HEK293 (cell line): ENCODE measurements at regions not wholly inside any gene's neighbourhood (a gene's known extent, or its start where the extent isn't known, plus 50 kb on each side); places are given as distances from the start of the nearest gene placed in this dataset.

Experiments used
- CTCF ChIA-PET: fragments of 350-600 bp; formaldehyde crosslinking; extraction: SDS; loops from one replicate; lab custom pipeline; 2021; ENCODE audit warnings: antibody characterized with exemption; lab: Yijun Ruan, JAX
- POLR2A ChIA-PET: fragments of 300-600 bp; formaldehyde crosslinking; extraction: SDS; loops from one replicate; lab custom pipeline; 2020; ENCODE audit warnings: antibody characterized with exemption, inconsistent platforms; lab: Yijun Ruan, JAX
- H3K27ac ChIP-seq: fragments of 200-500 bp; sonication (Bioruptor generic); 2 replicates; pipeline ENCODE4 v1.5.1; 2014; ENCODE audit warnings: low read depth, low read length, control low read depth, inconsistent platforms; ENCODE audit errors: extremely low read depth
- H3K36me3 ChIP-seq, 2 experiments: fragments of 200-500 bp in 1 of 2; sonication (Bioruptor generic) in 1 of 2; 1 replicate in 1 of 2; 2 replicates in 1 of 2; pipeline ENCODE4 v1.5.1; 2014 to 2017; ENCODE audit warnings: inconsistent platforms in 2 of 2, low read length in 2 of 2; ENCODE audit not compliant: control insufficient read depth in 2 of 2, insufficient read depth in 1 of 2
- H3K4me1 ChIP-seq: fragments of 200-500 bp; sonication (Bioruptor generic); 2 replicates; pipeline ENCODE4 v1.5.1; 2014; ENCODE audit warnings: mild to moderate bottlenecking, low read length, inconsistent platforms; ENCODE audit not compliant: control insufficient read depth, insufficient read depth
- H3K4me3 ChIP-seq: 2 replicates; pipeline ENCODE4 v1.5.1; 2011; ENCODE audit warnings: low read depth, mild to moderate bottlenecking, control low read depth, low read length, moderate library complexity
- H3K9me3 ChIP-seq: fragments of 200-500 bp; sonication (Bioruptor generic); 2 replicates; pipeline ENCODE4 v1.5.1; 2014; ENCODE audit warnings: low read depth, low read length, inconsistent platforms; ENCODE audit not compliant: control insufficient read depth, insufficient read depth
- BCL11B ChIP-seq: fragments of 450-650 bp; formaldehyde crosslinking; IDR thresholded peaks from 2 replicates; pipeline ENCODE4 v1.5.1; 2016; ENCODE audit warnings: low read depth, missing biosample characterization, missing genetic modification characterization
- TRIM28 ChIP-seq: IDR thresholded peaks from 2 replicates; pipeline ENCODE4 v1.6.1; 2011; ENCODE audit warnings: low read length, control low read depth, borderline replicate concordance
- ZBTB8A ChIP-seq: fragments of 450-650 bp; formaldehyde crosslinking; IDR thresholded peaks from 2 replicates; pipeline ENCODE4 v1.5.1; 2016; ENCODE audit warnings: missing biosample characterization, missing genetic modification characterization
- ZNF121 ChIP-seq: fragments of 450-650 bp; formaldehyde crosslinking; IDR thresholded peaks from 2 replicates; pipeline ENCODE4 v1.5.1; 2016; ENCODE audit warnings: missing biosample characterization, missing genetic modification characterization
- ZNF132 ChIP-seq: fragments of 450-650 bp; formaldehyde crosslinking; IDR thresholded peaks from 2 replicates; pipeline ENCODE4 v1.5.1; 2017; ENCODE audit warnings: missing biosample characterization, missing genetic modification characterization, borderline replicate concordance
- ZNF133 ChIP-seq: fragments of 450-650 bp; formaldehyde crosslinking; IDR thresholded peaks from 2 replicates; pipeline ENCODE4 v1.5.1; 2016; ENCODE audit warnings: missing biosample characterization, missing genetic modification characterization
- ZNF146 ChIP-seq: fragments of 450-650 bp; formaldehyde crosslinking; IDR thresholded peaks from 2 replicates; pipeline ENCODE4 v1.5.1; 2016; ENCODE audit warnings: missing biosample characterization, missing genetic modification characterization
- ZNF18 ChIP-seq: fragments of 450-650 bp; formaldehyde crosslinking; IDR thresholded peaks from 2 replicates; pipeline ENCODE4 v1.5.1; 2016; ENCODE audit warnings: missing biosample characterization, missing genetic modification characterization
- ZNF184 ChIP-seq: fragments of 450-650 bp; IDR thresholded peaks from 2 replicates; pipeline ENCODE4 v1.5.1; 2018; ENCODE audit warnings: missing biosample characterization, mild to moderate bottlenecking, missing genetic modification characterization
- ZNF19 ChIP-seq: fragments of 450-650 bp; formaldehyde crosslinking; IDR thresholded peaks from 2 replicates; pipeline ENCODE4; 2016; ENCODE audit warnings: missing biosample characterization, missing genetic modification characterization, low read depth
- ZNF24 ChIP-seq: fragments of 450-650 bp; formaldehyde crosslinking; IDR thresholded peaks from 2 replicates; pipeline ENCODE4 v1.5.1; 2016; ENCODE audit warnings: missing biosample characterization, missing genetic modification characterization
- ZNF280C ChIP-seq: fragments of 450-650 bp; formaldehyde crosslinking; IDR thresholded peaks from 2 replicates; pipeline ENCODE4 v1.5.1; 2016; ENCODE audit warnings: missing biosample characterization, missing genetic modification characterization
- ZNF302 ChIP-seq: fragments of 450-650 bp; formaldehyde crosslinking; IDR thresholded peaks from 2 replicates; pipeline ENCODE4 v1.5.1; 2016; ENCODE audit warnings: missing biosample characterization, missing genetic modification characterization, low read depth
- ZNF366 ChIP-seq: fragments of 450-650 bp; formaldehyde crosslinking; conservative IDR thresholded peaks from 2 replicates; pipeline ENCODE4 v1.5.1; 2016; ENCODE audit warnings: missing biosample characterization, missing genetic modification characterization
- ZNF488 ChIP-seq: fragments of 450-650 bp; formaldehyde crosslinking; IDR thresholded peaks from 2 replicates; pipeline ENCODE4 v1.5.1; 2016; ENCODE audit warnings: missing biosample characterization, missing genetic modification characterization
- ZNF529 ChIP-seq: fragments of 450-650 bp; formaldehyde crosslinking; IDR thresholded peaks from 2 replicates; pipeline ENCODE4 v1.5.1; 2017; ENCODE audit warnings: missing genetic modification characterization, missing biosample characterization; ENCODE audit not compliant: insufficient replicate concordance
- ZNF544 ChIP-seq: fragments of 450-650 bp; formaldehyde crosslinking; IDR thresholded peaks from 2 replicates; pipeline ENCODE4 v1.5.0; 2017; ENCODE audit warnings: missing biosample characterization, missing genetic modification characterization
- ZNF560 ChIP-seq: fragments of 450-650 bp; formaldehyde crosslinking; IDR thresholded peaks from 2 replicates; pipeline ENCODE4 v1.5.1; 2017; ENCODE audit warnings: missing biosample characterization, missing genetic modification characterization, borderline replicate concordance
- ZNF654 ChIP-seq: fragments of 450-650 bp; formaldehyde crosslinking; IDR thresholded peaks from 2 replicates; pipeline ENCODE4 v1.5.1; 2016; ENCODE audit warnings: low read depth, missing biosample characterization, missing genetic modification characterization
- ZNF677 ChIP-seq: fragments of 450-650 bp; IDR thresholded peaks from 2 replicates; pipeline ENCODE4 v1.5.0; 2018; ENCODE audit warnings: missing biosample characterization, mild to moderate bottlenecking, missing genetic modification characterization, moderate library complexity
- ZNF747 ChIP-seq: fragments of 450-650 bp; formaldehyde crosslinking; IDR thresholded peaks from 2 replicates; pipeline ENCODE4 v1.5.1; 2016; ENCODE audit warnings: missing biosample characterization, missing genetic modification characterization
- ZNF777 ChIP-seq: fragments of 450-650 bp; formaldehyde crosslinking; IDR thresholded peaks from 2 replicates; pipeline ENCODE4 v1.5.1; 2017; ENCODE audit warnings: missing biosample characterization, missing genetic modification characterization, borderline replicate concordance
- TF ChIP-seq, protein P1 (sequence below): fragments of 450-650 bp; formaldehyde crosslinking; IDR thresholded peaks from 2 replicates; pipeline ENCODE4 v1.5.1; 2016; ENCODE audit warnings: missing biosample characterization, missing genetic modification characterization

- POLR2A ChIA-PET, result no interaction called here
- H3K4me1 ChIP-seq, result no peaks in the 10 kb centered on the region
- H3K27ac ChIP-seq, result no peak overlapping the region
- H3K9me3 ChIP-seq, result no peaks in the 10 kb centered on the region; the same call in 1 of the 2 replicates
- H3K36me3 ChIP-seq, result no peaks in the 10 kb centered on the region
- H3K4me3 ChIP-seq, result no peak overlapping the region
- no peak for TF ChIP-seq ZNF560 (tag by site-specific recombination)
- no peak for TF ChIP-seq ZNF544 (tag by site-specific recombination)
- no peak for TF ChIP-seq ZNF24 (tag by site-specific recombination)
- no peak for TF ChIP-seq ZNF302 (tag by site-specific recombination)
- no peak for TF ChIP-seq ZNF184 (tag by site-specific recombination)
- no peak for TF ChIP-seq BCL11B
- TF ChIP-seq ZBTB8A (tag by site-specific recombination), result no peak
- no peak for TF ChIP-seq ZNF366 (tag by site-specific recombination)
- no peak for TF ChIP-seq ZNF280C
- no peak for TF ChIP-seq ZNF146
- no peak for TF ChIP-seq ZNF777 (tag by site-specific recombination)
- no peak for TF ChIP-seq ZNF529
- TF ChIP-seq ZNF132, result no peak
- no peak for TF ChIP-seq ZNF121 (tag by site-specific recombination)
- no peak for TF ChIP-seq ZNF654 (tag by site-specific recombination)
- no peak for TF ChIP-seq ZNF133
- TF ChIP-seq ZNF747 (tag by site-specific recombination), result no peak
- CTCF ChIA-PET, result interaction anchor here (0.7 to 2.0 kb wide), 2 partner anchors 15 to 78 kb away, joined by 3 to 7 read pairs; no protein-coding TSS in a partner anchor
Observed at GRCh38 chr5:15183520-15183919, 311.9 kb upstream of the ANKH start.

DNA sequence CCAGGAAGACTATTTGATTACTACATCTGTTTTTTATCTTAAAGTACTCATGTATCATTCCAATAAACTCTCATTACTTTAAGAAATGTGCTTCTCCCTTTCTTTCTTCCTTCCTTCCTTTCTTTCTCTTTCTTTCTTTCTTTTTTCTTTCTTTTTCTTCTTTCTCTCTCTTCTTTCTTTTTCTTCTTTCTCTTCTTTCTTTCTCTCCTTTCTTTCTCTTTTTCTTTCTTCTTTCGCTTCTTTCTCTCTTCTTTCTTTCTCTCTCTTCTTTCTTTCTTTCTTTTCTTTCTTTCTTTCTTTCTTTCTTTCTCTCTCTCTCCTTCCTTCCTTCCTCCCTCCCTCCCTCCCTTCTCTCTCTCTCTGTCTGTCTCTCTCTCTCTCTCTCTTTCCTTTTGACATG lies 298.6 kb upstream of the ANKH start:
- no peaks in the 10 kb centered on the region for H3K9me3 ChIP-seq
- TF ChIP-seq, protein P1, sequence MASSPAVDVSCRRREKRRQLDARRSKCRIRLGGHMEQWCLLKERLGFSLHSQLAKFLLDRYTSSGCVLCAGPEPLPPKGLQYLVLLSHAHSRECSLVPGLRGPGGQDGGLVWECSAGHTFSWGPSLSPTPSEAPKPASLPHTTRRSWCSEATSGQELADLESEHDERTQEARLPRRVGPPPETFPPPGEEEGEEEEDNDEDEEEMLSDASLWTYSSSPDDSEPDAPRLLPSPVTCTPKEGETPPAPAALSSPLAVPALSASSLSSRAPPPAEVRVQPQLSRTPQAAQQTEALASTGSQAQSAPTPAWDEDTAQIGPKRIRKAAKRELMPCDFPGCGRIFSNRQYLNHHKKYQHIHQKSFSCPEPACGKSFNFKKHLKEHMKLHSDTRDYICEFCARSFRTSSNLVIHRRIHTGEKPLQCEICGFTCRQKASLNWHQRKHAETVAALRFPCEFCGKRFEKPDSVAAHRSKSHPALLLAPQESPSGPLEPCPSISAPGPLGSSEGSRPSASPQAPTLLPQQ (tag by site-specific recombination), result no peak
- no peak for TF ChIP-seq TRIM28
- no peak for TF ChIP-seq ZNF19 (tag by site-specific recombination)
- no peak for TF ChIP-seq ZNF677
- TF ChIP-seq ZNF366 (tag by site-specific recombination), result peak; percentile 72
- no peak for TF ChIP-seq ZNF488 (tag by site-specific recombination)
- TF ChIP-seq ZNF18 (tag by site-specific recombination), result no peak
- no peaks in the 10 kb centered on the region for H3K4me1 ChIP-seq
- ChIA-PET CTCF (no interaction called here), POLR2A (no interaction called here)
- no peak overlapping the region for H3K4me3 ChIP-seq
- no peak overlapping the region for H3K27ac ChIP-seq
- H3K36me3 ChIP-seq, result no peaks in the 10 kb centered on the region
